HG03457 (cell line): ENCODE measurements at regions not wholly inside any gene's neighbourhood (a gene's known extent, or its start where the extent isn't known, plus 50 kb on each side); places are given as distances from the start of the nearest gene placed in this dataset.

Source experiments
- ATAC-seq: cut with Tn5 transposase; IDR thresholded peaks from one replicate; pipeline ENCODE4 v1.9.1; 2021; ENCODE audit warnings: moderate number of reproducible peaks; ENCODE audit not compliant: unreplicated experiment

- no peak for ATAC-seq
Measured at GRCh38 chr7:36029853-36030515, 123.1 kb upstream of the EEPD1 start.

- no peak for ATAC-seq
Measured at GRCh38 chr7:36032361-36032818, 120.7 kb upstream of the EEPD1 start.

GRCh38 chr7:36034020-36034419, 119.0 kb upstream of the EEPD1 start:
- ATAC-seq: no peak

GRCh38 chr7:36035186-36035585, 117.9 kb upstream of the EEPD1 start:
- no peak for ATAC-seq

- ATAC-seq: no peak
Measured at GRCh38 chr7:36036590-36036989, 116.5 kb upstream of the EEPD1 start.

GRCh38 chr7:36037121-36037662, 115.9 kb upstream of the EEPD1 start:
- ATAC-seq: no peak

- no peak for ATAC-seq
Measured at GRCh38 chr7:36038063-36038721, 114.9 kb upstream of the EEPD1 start.

- ATAC-seq: no peak
Measured at GRCh38 chr7:36039243-36039642, 113.8 kb upstream of the EEPD1 start.

GRCh38 chr7:36039671-36040070, 113.4 kb upstream of the EEPD1 start:
- no peak for ATAC-seq

- no peak for ATAC-seq
Measured at GRCh38 chr7:36040679-36041078, 112.4 kb upstream of the EEPD1 start.

- no peak for ATAC-seq
Measured at GRCh38 chr7:36044101-36044892, 108.8 kb upstream of the EEPD1 start.

GRCh38 chr7:36045326-36045725, 107.7 kb upstream of the EEPD1 start:
- no peak for ATAC-seq

GRCh38 chr7:36045830-36046341, 107.2 kb upstream of the EEPD1 start:
- ATAC-seq: no peak

- no peak for ATAC-seq
Measured at GRCh38 chr7:36047091-36047658, 105.9 kb upstream of the EEPD1 start.

GRCh38 chr7:36048141-36048901, 104.7 kb upstream of the EEPD1 start:
- no peak for ATAC-seq

- no peak for ATAC-seq
Measured at GRCh38 chr7:36048902-36049240, 104.2 kb upstream of the EEPD1 start.

- no peak for ATAC-seq
Measured at GRCh38 chr7:36051501-36051900, 101.6 kb upstream of the EEPD1 start.

- no peak for ATAC-seq
Measured at GRCh38 chr7:36053589-36053988, 99.5 kb upstream of the EEPD1 start.

GRCh38 chr7:36054637-36055036, 98.4 kb upstream of the EEPD1 start:
- ATAC-seq: no peak

- no peak for ATAC-seq
Measured at GRCh38 chr7:36055207-36055606, 97.8 kb upstream of the EEPD1 start.
